Ovary (tissue), 7 donors: ENCODE measurements at regions not wholly inside any gene's neighbourhood (a gene's known extent, or its start where the extent isn't known, plus 50 kb on each side); places are given as distances from the start of the nearest gene placed in this dataset.

Experiments used
- DNase-seq, 5 donors: peaks; one replicate each; pipeline ENCODE4 v3.0.0-alpha.2; 2019 to 2020
- H3K27ac ChIP-seq, 2 donors: fragments of 200-600 bp; one replicate each; pipeline versions ENCODE4 v1.5.1 to v1.8.0; 2019 to 2022
- H3K27me3 ChIP-seq: fragments of 200-600 bp; one replicate; pipeline ENCODE4 v1.8.0; 2022
- H3K36me3 ChIP-seq: fragments of 200-600 bp; sonication (generic); one replicate; pipeline ENCODE4 v1.5.1; 2019
- H3K4me1 ChIP-seq: one replicate; pipeline ENCODE4 v1.8.1; 2013; ENCODE audit warnings: mild to moderate bottlenecking, moderate library complexity; ENCODE audit not compliant: insufficient read depth
- H3K4me3 ChIP-seq: fragments of 200-600 bp; sonication (generic); one replicate; pipeline ENCODE4 v1.5.1; 2017
- H3K9me3 ChIP-seq, 2 donors: fragments of 200-600 bp in 1 of 2; sonication (generic) in 1 of 2; one replicate each; pipeline versions ENCODE4 v1.5.1 to v1.8.1; 2013 to 2019; ENCODE audit warnings: mild to moderate bottlenecking in 1 of 2, moderate library complexity in 1 of 2
- CTCF ChIP-seq, 3 donors: fragments of 450-650 bp in 2 of 3; fragments of 200-600 bp in 1 of 3; IDR thresholded peaks; one replicate each; pipeline versions ENCODE4 v1.5.1 to v1.8.0; 2016 to 2022; ENCODE audit warnings: antibody characterized with exemption in 3 of 3, mild to moderate bottlenecking in 1 of 3
- EP300 ChIP-seq: sonication (generic); formaldehyde crosslinking; IDR thresholded peaks from one replicate; pipeline ENCODE4 v1.6.1; 2017; ENCODE audit warnings: antibody characterized with exemption
- POLR2A ChIP-seq: fragments of 450-650 bp; IDR thresholded peaks from one replicate; pipeline ENCODE4 v1.6.1; 2017; ENCODE audit warnings: antibody characterized with exemption, mild to moderate bottlenecking, moderate library complexity
- WGBS, 3 donors: extraction: QIAGEN DNeasy Blood & Tissue Kit in 1 of 3; methylation state at CpG; one replicate each; pipeline versions ENCODE4 v1.1.5 to v1.1.7; 2013 to 2017; 5-methylcytosine and 5-hydroxymethylcytosine counted together
- intact Hi-C, 4 donors: fragments of 100-400 bp; cut with DNase I; formaldehyde crosslinking; loops; one replicate each; pipeline versions ENCODE4 v1.11.0 to v1.15.1; 2022 to 2023
- donor health status: DM: no; HTN: no; CAD: no; lungs with moderate emphysema.
- donor health status: DM: no; HTN: no; CAD: no.
- donor health status: Bipolar disorder and iron deficiency.
- donor health status: DM: no; HTN: no; CAD: no.
- donor health status: DM: yes; HTN: yes; CAD: no.

GRCh38 chr5:120985526-120985925 is 521.4 kb downstream of the PRR16 start:
- Histone ChIP-seq H3K27me3 (no peaks in the 10 kb centered on the region), H3K4me3 (no peak overlapping the region), H3K27ac (no peak overlapping the region), H3K9me3 (no peaks in the 10 kb centered on the region), H3K4me1 (no peaks in the 10 kb centered on the region), H3K36me3 (no peaks in the 10 kb centered on the region)
- intact Hi-C loops = no loop called here
- TF ChIP-seq EP300 (no peak), CTCF (IDR thresholded peaks at IDR 0.05) (no peak)
- no peak for DNase-seq

GRCh38 chr5:120988491-120988890 is 524.4 kb downstream of the PRR16 start:
- intact Hi-C loops = no loop called here
- Histone ChIP-seq H3K4me1 (no peaks in the 10 kb centered on the region), H3K4me3 (no peak overlapping the region), H3K27ac (no peak overlapping the region), H3K36me3 (no peaks in the 10 kb centered on the region), H3K27me3 (no peaks in the 10 kb centered on the region), H3K9me3 (no peaks in the 10 kb centered on the region)
- DNase-seq = no peak
- TF ChIP-seq CTCF (IDR thresholded peaks at IDR 0.05) (no peak), POLR2A (no peak), EP300 (no peak)
- WGBS, 3 donors = 13 to 26% (median 25%) methylated on average over 1 of the region's 1 CpG

- intact Hi-C loops = no loop called here
Measured at GRCh38 chr5:120988941-120989340, 524.8 kb downstream of the PRR16 start.

GRCh38 chr5:120991569-120991968 is 527.5 kb downstream of the PRR16 start:
- WGBS, 3 donors = 90 to 94% (median 90%) methylated on average over 2 of the region's 2 CpGs
- Histone ChIP-seq H3K4me3 (no peak overlapping the region), H3K4me1 (no peaks in the 10 kb centered on the region), H3K36me3 (no peaks in the 10 kb centered on the region), H3K27ac (no peak overlapping the region), H3K9me3 (no peaks in the 10 kb centered on the region), H3K27me3 (no peaks in the 10 kb centered on the region)
- intact Hi-C loops = no loop called here
- TF ChIP-seq CTCF (IDR thresholded peaks at IDR 0.05) (no peak), POLR2A (no peak), EP300 (no peak)
- no peak for DNase-seq

More at GRCh38 chr5:120988941-120989340, 524.8 kb downstream of the PRR16 start:
- H3K27me3 ChIP-seq = no peaks in the 10 kb centered on the region
- no peak overlapping the region for H3K27ac ChIP-seq
- TF ChIP-seq CTCF (IDR thresholded peaks at IDR 0.05) (no peak), POLR2A (no peak), EP300 (no peak)
- H3K36me3 ChIP-seq = no peaks in the 10 kb centered on the region
- no peaks in the 10 kb centered on the region for H3K9me3 ChIP-seq
- no peak overlapping the region for H3K4me3 ChIP-seq
- no peaks in the 10 kb centered on the region for H3K4me1 ChIP-seq
- no peak for DNase-seq

GRCh38 chr5:120994112-120994511 is 530.0 kb downstream of the PRR16 start:
- 85 to 98% (median 88%) methylated on average over 1 of the region's 1 CpG for WGBS, 3 donors
- no peaks in the 10 kb centered on the region for H3K4me1 ChIP-seq
- intact Hi-C loops = no loop called here
- H3K27me3 ChIP-seq = no peaks in the 10 kb centered on the region
- TF ChIP-seq EP300 = no peak
- no peak for DNase-seq
- no peak overlapping the region for H3K27ac ChIP-seq
- no peaks in the 10 kb centered on the region for H3K9me3 ChIP-seq
- no peaks in the 10 kb centered on the region for H3K36me3 ChIP-seq
- H3K4me3 ChIP-seq = no peak overlapping the region
